Activated gamma-delta T cell treated with anti-CD3 and anti-CD28 coated beads, Interleukin-2, amount 50 U/mL, for 16 hours (primary cell): ENCODE measurements at regions not wholly inside any gene's neighbourhood (a gene's known extent, or its start where the extent isn't known, plus 50 kb on each side); places are given as distances from the start of the nearest gene placed in this dataset.

Experiments used
- DNase-seq: peaks from one replicate; pipeline ENCODE4 v3.0.0-alpha.2; 2020; ENCODE audit warnings: low read depth

DNA sequence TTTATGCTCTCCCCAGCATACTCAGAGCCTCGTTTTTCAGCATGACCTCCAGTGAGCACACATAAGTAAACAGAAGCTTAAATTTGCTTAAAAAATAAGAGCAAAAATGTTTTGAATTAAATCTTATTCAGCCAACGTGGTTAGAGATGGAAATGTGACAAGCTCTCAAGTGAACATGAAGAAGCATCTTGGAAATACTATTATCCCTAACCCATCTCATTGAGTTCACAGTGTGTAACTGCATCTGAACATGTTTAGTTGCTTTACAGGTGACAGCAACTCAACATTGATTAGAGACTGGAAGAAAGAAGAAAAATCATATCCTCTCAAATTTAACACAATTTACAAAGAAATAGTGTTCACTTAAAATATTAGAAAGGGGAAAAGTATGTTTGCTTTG, 1785.1 kb downstream of the MAT2B start:
- DNase-seq = no peak

DNA sequence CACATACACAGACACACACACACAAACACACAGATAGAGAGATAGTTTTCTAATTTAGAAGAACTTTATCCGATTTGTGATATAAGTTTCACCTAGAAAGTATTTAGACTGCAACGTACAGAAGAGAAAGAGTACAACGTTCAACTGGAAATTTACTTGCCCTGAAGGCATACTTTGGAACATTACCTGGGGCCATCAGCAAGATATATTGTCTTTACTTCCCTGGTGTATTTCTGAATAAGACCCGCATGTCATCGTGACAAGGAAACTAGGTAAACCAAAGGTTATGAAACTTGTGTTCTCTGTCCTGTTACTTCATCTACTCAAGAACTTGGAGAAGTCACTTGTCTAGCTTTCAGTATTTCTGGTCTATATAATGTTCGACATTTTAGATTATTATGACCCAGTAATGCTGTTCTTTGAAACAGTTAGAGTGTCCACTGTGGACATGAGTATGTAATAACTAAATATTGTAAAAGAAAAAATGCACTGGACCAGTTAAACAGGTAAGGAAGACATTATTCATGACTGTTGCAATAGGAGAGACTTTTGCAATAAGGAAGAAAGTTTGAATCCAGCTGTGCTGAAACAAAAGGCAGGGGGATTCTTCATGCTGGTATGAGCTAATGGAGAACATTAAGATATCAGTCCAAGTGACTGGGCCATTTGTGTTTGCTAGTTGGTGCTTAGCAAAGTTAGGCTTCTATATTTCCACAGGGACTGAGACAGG, 1791.1 kb downstream of the MAT2B start:
- no peak for DNase-seq

- DNase-seq = no peak
Measured at GRCh38 chr5:165304193-165304827, 1798.9 kb downstream of the MAT2B start.

GRCh38 chr5:165305596-165305995, 1800.2 kb downstream of the MAT2B start:
- no peak for DNase-seq

GRCh38 chr5:165309446-165309845, 1804.0 kb downstream of the MAT2B start:
- DNase-seq = no peak

- DNase-seq = no peak
Measured at GRCh38 chr5:165310031-165310430, 1804.6 kb downstream of the MAT2B start.

DNA sequence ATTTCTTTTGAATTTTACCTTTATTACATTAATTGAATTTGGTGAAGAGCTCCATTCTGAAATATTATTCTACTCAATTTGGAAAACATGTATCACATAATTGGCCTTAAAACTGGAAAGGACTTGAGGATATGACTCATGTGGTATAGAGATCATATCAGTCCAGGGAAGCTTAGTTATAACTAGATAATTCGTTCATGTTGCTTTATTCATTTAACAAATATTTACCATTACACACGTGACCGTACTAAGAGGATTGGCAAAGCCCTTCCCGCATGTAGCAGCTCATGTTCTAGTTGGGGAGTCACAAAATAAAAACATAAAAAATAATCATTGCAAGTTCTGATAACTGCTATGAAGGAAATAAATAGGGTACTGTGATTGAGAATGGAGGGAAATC, 1816.5 kb downstream of the MAT2B start:
- DNase-seq = no peak

- DNase-seq = no peak
Measured at GRCh38 chr5:165325221-165325620, 1819.8 kb downstream of the MAT2B start.

- no peak for DNase-seq
Measured at GRCh38 chr5:165327631-165328030, 1822.2 kb downstream of the MAT2B start.

DNA sequence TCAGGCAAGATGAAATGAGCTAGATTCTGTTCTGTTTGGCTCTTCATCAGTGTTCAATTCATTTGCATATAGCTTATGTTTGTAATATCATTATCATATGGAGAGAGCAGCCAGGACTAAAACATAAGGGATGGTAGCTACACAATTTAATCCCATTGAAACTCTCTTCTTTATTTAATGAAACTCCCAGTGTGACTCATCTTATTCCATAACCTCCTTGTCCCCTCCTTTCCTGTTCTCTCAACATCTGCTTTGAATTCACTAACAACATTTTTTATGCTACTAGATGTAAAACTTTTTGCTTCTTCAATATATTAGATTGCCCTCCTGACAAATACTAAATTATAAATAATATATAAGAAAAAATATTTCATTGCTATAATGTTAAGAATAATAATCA, 1823.4 kb downstream of the MAT2B start:
- no peak for DNase-seq

GRCh38 chr5:165333623-165334022, 1828.2 kb downstream of the MAT2B start:
- no peak for DNase-seq

GRCh38 chr5:165334201-165334600, 1828.8 kb downstream of the MAT2B start:
- no peak for DNase-seq

- no peak for DNase-seq
Measured at GRCh38 chr5:165349735-165350134, 1844.3 kb downstream of the MAT2B start.

GRCh38 chr5:165351342-165351741, 1845.9 kb downstream of the MAT2B start:
- no peak for DNase-seq

DNA sequence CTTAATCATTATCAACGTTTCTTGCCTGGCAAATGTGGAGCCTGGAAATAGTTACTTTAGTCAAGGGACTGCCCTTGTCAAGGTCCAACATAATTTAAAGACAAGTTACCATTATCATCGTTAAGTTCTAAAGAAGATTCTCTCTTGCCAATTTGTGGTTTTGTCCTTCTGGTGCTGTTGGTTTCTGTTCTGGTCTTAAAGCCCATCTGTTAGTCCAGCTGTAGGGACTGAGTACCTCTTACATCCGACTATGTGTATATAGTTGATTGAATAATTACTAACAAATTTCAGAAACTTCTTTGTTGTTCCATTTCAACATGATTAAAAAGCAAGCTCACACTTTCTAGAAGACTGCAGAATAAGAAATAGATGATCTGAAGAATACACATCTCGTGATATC, 1854.9 kb downstream of the MAT2B start:
- DNase-seq = no peak

GRCh38 chr5:165360784-165361542, 1855.5 kb downstream of the MAT2B start:
- no peak for DNase-seq

DNA sequence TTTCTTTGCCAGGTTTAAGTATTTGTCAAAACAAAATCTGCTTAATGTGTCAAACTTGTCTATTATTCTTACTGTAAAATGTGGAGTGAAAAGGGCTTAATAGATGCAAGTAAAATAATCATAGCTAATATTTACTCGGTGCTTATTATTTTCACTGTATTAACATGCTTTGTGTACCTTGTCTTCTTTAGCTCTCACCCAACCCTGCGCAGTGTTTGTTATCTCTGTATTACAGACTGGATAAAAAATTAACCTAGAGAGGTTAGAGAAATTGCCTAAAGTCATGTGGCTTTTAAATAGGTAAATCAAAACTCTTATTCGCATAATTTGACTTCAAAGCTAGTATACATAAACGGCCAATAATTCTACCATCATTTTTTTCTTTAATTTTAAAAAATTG, 1864.8 kb downstream of the MAT2B start:
- DNase-seq = no peak

DNA sequence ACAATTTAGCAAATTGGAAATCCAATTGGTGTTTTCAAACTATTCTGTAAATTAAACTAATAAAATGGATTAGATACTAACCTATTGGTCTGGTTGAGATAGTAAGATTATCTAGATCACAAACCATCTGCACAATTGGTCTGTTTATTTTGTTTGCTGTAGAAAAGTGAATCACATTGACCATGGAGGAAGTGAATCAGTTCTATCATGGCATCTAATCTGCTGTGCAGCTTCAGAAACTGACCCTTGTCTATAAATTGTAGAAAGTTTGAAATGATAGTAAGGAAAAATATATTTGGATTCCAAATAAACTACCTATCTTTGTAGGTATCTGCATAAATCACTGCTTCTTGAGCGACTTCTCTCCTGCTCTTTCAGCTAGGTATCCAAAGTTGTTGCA, 1865.4 kb downstream of the MAT2B start:
- no peak for DNase-seq

- no peak for DNase-seq
Measured at GRCh38 chr5:165375201-165375600, 1869.8 kb downstream of the MAT2B start.

- no peak for DNase-seq
Measured at GRCh38 chr5:165393839-165394238, 1888.4 kb downstream of the MAT2B start.

- no peak for DNase-seq
Measured at GRCh38 chr5:165397516-165397915, 1892.1 kb downstream of the MAT2B start.

GRCh38 chr5:165400086-165400485, 1894.7 kb downstream of the MAT2B start:
- no peak for DNase-seq

GRCh38 chr5:165404917-165405316, 1899.5 kb downstream of the MAT2B start:
- DNase-seq = no peak
